GM21717 (cell line): ENCODE measurements at regions not wholly inside any gene's neighbourhood (a gene's known extent, or its start where the extent isn't known, plus 50 kb on each side); places are given as distances from the start of the nearest gene placed in this dataset.
"Not testable (repeated sequence)": the region's sequence is repeated elsewhere in the genome, so short reads cannot be mapped to it uniquely, and the experiment has no call there.

Experiments used
- ATAC-seq: cut with Tn5 transposase; IDR thresholded peaks from one replicate; pipeline ENCODE4 v1.9.1; 2021; ENCODE audit warnings: mild to moderate bottlenecking, moderate library complexity; ENCODE audit not compliant: unreplicated experiment

DNA sequence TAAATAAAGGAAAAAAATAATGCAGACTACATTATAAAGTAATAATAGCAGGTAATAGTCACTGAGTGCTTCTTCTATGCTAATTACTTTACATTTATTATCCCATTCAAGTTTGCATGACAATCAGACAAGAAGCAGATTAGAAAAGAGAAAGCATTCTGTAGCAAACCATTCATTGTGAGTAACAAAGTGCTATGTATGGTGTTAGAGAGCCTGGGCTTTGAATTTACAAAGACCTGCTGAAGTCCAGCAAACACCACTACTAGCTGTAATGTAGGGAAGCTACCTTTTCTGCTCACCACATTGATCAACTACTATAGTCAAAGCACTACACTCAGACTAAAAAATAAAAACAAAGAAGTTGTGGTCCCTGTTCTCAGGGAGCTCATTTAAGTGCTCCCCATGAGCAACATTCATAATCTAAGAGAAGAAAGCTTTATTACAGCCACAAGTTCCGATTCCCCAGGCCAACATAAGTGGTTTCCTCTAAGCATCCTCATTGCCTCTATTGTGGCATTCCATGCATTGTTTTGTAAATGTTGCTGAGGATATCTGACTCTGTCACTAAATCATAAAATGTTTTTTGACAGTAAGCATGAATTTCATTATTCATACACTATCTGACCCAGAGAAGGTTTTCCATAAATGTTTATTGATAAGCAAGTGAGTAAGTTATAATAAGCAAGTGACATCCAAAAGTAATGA, 108.5 kb downstream of the FOXD4L6 start:
- ATAC-seq = not testable (repeated sequence)

DNA sequence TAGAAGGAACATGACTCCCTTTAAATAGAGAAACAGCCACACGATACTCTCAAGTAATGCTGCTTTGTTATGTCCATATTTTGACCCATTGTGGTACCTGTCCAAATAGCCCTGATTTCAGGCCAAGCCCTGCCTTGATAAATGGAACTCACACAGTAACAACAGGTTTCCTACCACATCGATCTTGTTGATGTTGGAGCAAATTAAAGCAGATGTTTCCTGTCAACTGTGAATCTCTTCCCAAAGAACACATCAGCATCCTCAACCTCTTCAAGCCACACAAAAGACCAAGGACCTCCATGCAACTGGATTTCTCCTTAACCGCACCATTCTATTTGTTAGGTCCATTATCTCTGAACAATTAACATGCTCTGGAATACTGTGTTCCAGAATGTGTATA, 109.5 kb downstream of the FOXD4L6 start:
- ATAC-seq = not testable (repeated sequence)

DNA sequence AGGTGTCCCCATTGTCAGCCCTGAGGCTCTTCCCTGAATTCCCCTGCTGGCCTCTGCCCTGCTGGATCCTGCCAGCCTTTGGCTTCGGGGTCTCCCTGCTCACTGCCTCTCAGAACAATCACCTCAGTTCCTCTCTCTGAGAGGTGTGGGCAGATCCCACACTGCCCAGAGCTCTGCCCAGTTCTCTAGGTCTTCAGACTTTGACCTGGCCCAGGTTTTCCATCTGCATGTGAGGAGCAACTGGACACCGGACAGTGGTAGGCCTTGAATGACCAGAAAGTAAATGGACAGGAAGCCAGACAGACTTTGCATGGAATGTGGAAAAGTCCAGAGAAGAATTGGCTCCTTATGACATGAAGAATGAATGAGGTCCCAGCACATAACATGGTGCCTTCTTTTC, 111.8 kb downstream of the FOXD4L6 start:
- ATAC-seq = not testable (repeated sequence)

DNA sequence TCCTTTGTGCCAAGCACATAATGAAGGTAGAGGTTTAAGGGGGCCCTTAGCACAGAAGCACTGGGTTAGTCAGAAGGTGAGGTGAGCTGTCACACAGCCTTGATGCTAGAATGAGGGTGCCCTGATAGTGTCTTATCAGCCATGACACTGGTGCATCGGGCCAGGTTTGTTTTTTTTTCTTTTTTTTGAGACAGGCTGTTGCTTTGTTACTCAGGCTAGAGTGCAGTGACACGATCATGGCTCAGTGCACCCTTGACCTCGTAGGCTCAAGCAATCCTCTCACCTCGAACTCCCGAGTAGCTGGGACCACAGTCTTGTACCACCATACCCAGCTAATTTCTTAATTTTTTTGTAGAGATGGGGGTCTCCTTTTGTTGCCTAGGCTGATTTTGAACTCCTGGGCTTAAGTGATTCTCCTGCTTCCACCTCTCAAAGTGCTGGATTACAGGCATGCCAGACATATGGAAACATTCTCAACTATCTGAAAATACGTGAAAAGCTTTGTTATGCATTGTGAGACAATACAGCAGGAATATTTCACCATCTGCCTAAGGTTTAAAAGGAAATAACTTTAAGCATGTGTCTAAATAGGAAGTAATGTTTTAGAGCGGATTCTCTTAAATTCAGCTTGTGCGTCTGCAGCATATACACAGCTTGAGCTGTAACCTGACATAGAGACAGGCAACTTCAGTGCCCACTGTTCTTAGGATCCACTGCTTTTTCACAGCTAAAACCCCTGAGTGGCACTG, 128.4 kb downstream of the FOXD4L6 start:
- ATAC-seq = not testable (repeated sequence)

DNA sequence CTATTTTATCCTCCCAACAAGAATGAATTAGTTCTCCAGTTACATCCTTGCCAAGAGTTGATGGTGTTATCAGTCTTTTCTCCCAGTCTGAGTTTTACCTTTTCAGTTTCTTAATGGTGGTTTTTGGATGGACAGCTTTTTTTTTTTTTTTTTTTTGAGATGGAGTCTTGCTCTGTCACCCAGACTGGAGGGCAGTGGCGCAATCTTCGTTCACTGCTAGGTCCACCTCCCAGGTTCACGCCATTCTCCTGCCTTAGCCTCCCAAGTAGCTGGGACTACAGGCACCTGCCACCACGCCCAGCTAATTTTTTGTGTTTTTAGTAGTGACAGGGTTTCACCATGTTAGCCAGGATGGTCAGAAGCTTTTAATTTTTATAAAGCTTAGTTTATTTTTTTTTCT, 133.0 kb downstream of the FOXD4L6 start:
- not testable (repeated sequence) for ATAC-seq

DNA sequence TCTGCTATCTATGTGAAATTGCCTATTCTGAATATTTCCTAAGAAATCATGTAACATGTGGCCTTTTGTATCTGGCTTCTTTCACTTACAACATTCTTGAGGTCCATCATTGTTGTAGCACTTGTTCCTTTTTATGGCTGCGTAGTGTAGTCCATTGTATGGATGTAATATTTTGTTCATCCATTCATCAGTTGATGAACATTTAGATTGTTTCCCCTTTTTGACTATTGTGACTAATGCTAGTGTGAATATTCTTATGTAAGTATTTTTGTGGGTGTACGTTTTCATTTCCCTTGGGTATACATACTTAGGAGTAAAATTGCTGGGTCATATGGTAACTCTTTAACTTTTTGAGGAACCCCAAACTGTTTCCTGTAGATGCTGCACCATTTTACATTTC, 134.6 kb downstream of the FOXD4L6 start:
- ATAC-seq = not testable (repeated sequence)

DNA sequence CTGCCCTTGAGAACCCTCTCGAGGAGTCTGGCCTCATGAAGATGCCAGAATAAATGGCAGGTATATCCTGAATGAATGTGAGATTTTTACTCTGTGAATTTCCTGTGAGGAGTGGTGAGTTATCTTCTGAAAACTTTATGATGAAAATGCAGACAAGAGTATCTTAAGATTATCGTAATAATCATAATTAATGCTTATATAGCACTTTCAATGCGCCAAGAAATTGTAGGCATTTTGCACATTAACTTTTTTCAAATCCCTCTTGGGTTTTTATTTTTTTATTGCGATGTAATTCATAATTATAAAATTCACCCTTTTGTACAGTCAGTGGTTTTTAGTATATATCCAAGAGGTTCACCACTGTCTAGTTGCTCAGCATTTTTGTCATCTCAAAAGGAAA, 135.1 kb downstream of the FOXD4L6 start:
- not testable (repeated sequence) for ATAC-seq

DNA sequence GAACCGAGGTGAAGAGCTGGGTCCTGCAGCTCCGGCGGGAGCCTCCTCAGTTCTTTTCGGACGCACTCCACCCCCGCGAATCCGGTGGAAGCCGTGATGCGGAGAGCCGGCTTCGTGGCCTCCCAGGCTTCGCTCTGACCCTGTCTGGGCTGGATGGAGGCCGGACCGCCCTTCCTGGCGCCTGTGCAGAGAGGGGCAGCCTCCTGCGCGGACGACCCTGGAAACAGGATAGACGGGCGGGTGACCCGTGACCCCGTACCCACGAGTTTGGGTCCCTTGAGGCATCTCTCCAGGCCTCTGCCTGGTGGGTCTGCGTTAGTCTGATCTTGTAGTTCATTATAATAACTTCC, 136.0 kb downstream of the FOXD4L6 start:
- peak; percentile 39 for ATAC-seq

DNA sequence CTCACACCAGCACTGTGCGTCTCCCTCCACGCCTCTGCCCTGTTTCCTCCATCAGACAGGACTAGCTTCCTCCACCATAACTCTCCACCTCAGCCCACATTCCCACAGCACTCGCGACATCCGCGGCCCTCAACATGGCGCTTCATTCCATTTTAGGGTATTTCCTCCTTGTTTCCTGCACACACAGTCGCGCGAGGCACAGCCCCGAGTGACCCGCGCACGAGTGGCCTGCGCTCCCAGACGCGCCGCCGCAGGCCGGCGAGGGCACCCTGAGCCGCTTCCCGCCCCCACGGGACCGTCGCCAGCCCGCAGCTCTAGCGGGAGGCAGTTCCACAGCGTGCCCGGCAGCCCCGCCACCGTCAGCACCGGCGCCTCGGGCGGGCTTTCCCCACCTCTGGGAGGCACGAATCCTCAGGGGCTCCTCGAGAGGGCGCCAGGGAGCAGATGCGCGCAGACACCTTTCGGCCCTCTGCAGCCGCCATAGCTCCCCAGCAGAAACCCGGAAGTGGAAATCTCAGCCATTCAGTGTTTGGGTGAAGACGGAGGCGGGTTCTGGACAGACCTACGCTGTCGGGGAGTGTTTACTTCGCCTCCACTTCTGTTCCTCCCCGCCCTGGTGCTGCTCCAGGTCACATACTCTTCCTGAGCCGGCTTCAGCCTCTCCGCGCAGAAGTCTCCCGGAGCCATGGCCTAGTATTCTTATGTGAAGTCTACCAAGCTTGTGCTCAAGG, 136.6 kb downstream of the FOXD4L6 start:
- peak; percentile 100 for ATAC-seq

DNA sequence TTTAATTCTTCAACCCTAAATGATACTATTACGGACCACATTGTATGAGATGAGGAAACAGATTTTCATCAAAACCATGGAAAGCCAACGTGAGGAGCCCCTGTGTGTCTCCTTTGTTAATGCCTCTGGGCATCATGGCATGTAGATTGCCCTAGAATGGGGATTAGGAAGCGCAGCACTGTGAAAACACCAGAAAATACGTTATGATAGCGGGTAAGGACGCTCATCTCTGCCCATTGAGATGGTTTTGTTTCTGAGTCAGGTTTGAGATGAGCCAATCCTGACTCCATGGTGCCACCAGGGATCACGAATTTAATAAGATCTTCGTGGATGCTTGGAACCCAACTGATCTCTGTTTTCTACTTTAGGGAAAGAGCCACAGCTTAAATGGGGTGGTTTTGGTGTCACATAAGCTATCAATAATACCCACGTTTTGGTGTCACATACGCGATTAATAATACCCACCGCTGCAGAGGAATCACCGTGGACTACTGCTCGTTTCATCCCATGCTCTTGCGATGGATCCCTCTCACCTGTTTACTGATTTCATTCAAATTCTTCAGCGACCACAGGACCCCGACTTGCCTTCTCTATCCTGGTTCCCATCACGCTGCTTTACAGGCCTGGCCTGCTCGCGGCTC, 137.3 kb downstream of the FOXD4L6 start:
- ATAC-seq = not testable (repeated sequence)

DNA sequence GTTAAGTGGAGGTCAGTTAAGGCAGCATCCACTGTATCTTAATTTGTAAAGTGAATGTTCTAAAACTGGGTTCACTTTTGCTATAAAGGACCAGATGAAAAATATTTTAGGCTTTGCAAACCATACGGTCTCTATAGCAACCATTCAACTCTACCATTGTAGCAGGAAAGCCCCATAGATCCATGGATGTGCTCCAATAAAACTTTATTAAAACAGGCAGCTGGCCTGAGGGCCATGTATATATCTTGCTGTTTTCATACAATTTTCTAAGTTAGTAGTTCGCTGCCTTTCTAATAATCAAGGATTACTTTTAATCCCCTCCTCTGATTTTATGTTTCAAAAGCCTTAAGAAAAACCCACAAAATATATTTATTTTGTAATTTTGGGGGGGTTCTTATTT, 142.1 kb downstream of the FOXD4L6 start:
- not testable (repeated sequence) for ATAC-seq

DNA sequence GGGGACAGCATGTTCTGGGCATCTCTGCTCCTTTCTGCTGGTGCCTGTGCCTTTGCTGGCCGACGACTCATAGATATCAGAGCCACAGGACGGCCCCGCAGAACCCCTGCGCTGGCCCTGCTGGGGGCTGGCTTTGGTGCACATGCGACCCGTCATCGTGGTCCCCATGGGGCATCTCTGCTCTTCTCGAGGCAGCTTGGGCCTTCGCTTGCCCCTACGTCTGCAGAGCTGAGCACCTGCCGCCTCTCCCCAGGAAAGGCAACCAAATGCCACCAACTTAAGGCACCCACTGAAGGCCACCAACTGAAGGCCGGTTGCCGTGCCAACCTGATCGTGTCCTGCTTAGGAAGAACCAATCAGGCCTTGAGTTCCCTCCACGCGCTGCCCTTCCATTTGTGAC, 153.1 kb downstream of the FOXD4L6 start:
- ATAC-seq = not testable (repeated sequence)

DNA sequence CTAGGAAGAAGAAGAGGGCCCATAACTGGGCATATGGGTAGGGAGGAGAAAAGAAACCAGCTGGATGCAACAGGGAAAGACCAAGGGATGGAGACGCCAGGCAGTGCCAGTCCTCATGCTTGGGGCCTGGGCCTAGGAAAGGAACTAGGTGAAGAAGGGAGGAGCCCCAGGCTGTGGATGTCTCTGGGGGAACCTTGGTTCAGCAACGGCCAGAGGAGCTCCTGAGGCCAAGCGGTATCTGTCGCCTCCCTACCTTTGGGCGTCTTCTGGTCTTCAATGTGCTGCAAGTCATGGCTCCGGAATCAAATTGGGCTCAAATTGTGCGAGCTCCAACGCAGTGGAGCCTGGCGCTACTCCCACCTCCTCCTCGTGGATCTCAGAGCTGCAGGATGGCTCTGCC, 153.6 kb downstream of the FOXD4L6 start:
- not testable (repeated sequence) for ATAC-seq

DNA sequence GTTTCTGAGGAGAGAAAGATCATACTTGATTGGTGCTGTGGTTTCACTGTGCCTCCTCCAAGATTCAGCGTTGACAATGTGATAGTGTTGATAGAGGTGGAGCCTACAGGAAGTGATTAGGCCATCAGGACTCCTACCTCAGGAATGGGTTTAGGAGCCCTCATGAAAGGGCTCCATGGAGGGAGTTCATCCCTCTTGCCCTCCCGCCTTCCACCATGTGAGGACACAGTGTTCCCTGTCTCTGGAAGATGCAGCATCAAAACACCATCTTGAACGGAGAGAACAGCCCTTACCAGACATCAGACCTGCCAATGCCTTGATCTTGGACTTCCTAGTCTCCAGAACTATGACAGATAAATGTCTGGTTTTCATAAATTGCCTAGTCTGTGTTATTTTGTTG, 156.7 kb downstream of the FOXD4L6 start:
- not testable (repeated sequence) for ATAC-seq

DNA sequence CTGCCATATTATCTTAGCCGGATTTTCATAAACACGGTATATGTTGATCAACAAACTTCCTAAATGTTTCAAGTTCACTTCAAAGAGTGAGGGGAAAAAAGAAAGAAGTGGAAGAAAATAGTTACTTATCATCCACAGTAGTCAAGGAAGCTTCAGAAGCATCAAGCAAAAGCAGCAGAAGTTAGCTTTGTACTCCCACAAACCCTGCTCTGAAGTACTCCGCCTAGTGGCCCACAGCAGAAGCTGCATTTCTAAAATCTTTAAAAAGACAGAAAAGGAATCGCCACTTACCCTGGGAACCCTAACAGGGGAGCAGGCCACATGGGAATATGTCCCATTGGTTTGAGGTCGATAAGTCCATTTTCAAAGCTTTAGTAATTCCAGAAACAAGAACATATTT, 158.1 kb downstream of the FOXD4L6 start:
- not testable (repeated sequence) for ATAC-seq

DNA sequence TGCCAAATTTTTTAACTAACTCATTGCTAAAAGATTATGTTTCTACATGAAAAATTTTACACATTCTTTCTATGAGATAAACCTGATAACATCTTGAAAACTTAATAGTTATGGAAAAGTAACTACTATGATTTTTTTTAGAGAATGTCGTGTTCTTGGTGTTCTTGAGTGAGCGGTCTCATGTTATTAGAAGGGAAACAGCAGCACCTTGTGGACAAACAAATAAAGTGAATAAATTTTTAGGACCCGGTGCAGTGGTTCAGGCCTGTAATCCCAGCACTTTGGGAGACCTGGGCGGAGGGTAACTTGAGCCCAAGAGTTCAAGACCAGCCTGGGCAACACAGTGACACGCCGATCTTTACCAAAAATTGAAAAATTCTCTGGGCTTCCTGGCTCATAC, 166.0 kb downstream of the FOXD4L6 start:
- ATAC-seq = not testable (repeated sequence)

DNA sequence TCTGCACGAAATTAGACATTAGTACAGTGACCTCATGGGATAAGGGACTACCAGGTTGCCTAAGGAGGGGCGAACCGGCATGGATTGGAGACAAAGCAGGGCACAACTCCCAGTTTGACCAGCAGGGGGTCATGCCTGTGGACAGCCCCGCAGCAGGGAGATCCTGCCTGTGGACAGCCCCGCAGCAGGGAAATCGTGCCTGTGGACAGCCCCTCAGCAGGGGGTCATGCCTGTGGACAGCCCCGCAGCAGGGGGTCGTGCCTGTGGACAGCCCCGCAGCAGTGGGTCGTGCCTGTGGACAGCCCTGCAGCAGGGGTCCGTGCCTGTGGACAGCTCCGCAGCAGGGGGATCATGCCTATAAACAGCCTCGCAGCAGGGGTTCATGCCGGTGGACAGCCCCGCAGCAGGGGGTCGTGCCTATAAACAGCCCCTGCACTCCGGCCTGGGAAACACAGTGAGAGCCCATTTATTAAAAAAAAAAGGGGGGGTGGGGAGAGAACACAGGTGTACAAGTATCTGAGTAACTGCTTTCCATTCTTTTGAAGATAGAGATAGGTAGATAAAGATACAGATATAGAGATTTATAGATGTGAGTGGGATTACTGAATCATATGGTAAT, 176.5 kb downstream of the FOXD4L6 start:
- ATAC-seq = not testable (repeated sequence)

DNA sequence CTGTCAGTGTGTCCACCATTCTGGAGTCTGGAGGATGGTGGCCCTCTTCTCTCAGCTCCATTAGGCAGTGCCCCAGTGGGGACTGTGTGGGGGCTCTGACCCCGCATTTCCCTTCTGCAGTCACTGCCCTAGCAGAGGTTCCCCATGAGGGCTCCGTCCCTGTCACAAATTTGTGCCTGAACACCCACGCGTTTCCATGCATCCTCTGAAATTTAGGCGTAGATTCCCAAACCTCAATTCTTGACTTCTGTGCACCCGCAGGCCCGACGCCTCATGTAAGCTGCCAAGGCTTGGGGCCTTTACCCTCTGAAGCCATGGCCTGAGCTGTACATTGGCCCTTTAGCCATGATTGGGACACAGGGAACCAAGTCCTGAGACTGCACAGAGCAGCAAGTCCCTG, 182.3 kb downstream of the FOXD4L6 start:
- ATAC-seq = not testable (repeated sequence)

DNA sequence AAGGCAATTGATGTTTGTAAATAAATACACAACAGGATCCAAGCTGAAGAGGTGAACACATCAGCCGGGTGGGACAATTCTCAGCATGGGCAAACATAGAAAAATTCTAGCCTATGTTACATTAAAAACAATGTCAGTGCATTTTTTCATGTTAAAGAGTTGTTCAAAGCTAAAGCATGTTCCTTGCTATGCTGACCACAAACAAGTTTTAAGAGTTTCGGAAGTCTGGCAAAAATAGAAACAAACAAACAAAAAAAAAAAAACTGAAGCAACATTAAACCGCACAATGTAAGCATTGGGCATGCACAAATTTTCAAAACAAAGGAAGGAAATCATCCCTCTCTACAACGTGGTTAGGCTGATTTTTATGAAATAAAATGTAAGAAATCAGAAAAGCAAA, 185.8 kb downstream of the FOXD4L6 start:
- not testable (repeated sequence) for ATAC-seq

DNA sequence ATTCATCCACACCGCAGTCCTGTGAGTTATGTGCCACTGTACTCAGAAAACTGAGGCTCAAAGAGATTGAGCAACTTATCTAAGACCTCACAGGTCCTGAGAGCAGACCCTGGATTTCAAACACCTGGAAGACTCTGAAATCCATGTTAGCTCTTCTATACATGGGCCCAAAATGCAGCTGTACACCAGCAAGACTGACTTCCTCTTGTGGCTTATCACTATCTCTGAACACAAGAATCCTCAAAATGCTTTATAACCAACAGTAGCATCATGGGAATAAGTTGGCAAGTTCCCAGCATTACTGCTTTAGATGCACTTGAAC, 188.6 kb downstream of the FOXD4L6 start:
- not testable (repeated sequence) for ATAC-seq
